Hematopoietic multipotent progenitor cell treated with erythropoietin and hydrocortisone succinate and interleukin-3 and kit ligand, for 6 days (in vitro differentiated cells): ENCODE measurements at regions not wholly inside any gene's neighbourhood (a gene's known extent, or its start where the extent isn't known, plus 50 kb on each side); places are given as distances from the start of the nearest gene placed in this dataset.
"Not testable (repeated sequence)": the region's sequence is repeated elsewhere in the genome, so short reads cannot be mapped to it uniquely, and the experiment has no call there.

Experiments
- DNase-seq: peaks from one replicate; pipeline ENCODE4 v3.0.0-alpha.2; 2015

- no peak for DNase-seq
Observed at GRCh38 chr1:78715181-78715661, 65.6 kb downstream of the IFI44 start.

- DNase-seq = no peak
Observed at GRCh38 chr1:78716186-78716585, 66.6 kb downstream of the IFI44 start.

- no peak for DNase-seq
Observed at GRCh38 chr1:78718566-78718965, 68.9 kb downstream of the IFI44 start.

GRCh38 chr1:78721136-78721535 is 71.5 kb downstream of the IFI44 start:
- no peak for DNase-seq

GRCh38 chr1:78722105-78722504 is 72.5 kb downstream of the IFI44 start:
- no peak for DNase-seq

- no peak for DNase-seq
Observed at GRCh38 chr1:78722521-78722920, 72.9 kb downstream of the IFI44 start.

GRCh38 chr1:78722947-78723346 is 73.3 kb downstream of the IFI44 start:
- no peak for DNase-seq

- no peak for DNase-seq
Observed at GRCh38 chr1:78726686-78727085, 77.1 kb downstream of the IFI44 start.

- no peak for DNase-seq
Observed at GRCh38 chr1:78728359-78728758, 78.7 kb downstream of the IFI44 start.

- no peak for DNase-seq
Observed at GRCh38 chr1:78730054-78730453, 80.4 kb downstream of the IFI44 start.

- no peak for DNase-seq
Observed at GRCh38 chr1:78731674-78732073, 82.0 kb downstream of the IFI44 start.

GRCh38 chr1:78737241-78737640 is 87.6 kb downstream of the IFI44 start:
- no peak for DNase-seq

GRCh38 chr1:78743626-78744025 is 94.0 kb downstream of the IFI44 start:
- no peak for DNase-seq

GRCh38 chr1:78745111-78745510 is 95.5 kb downstream of the IFI44 start:
- DNase-seq = no peak

- not testable (repeated sequence) for DNase-seq
Observed at GRCh38 chr1:78753679-78754078, 104.0 kb downstream of the IFI44 start.

GRCh38 chr1:78755986-78756385 is 106.4 kb downstream of the IFI44 start:
- no peak for DNase-seq

- DNase-seq = no peak
Observed at GRCh38 chr1:78758506-78758905, 108.9 kb downstream of the IFI44 start.

- DNase-seq = no peak
Observed at GRCh38 chr1:78759881-78760280, 110.2 kb downstream of the IFI44 start.

GRCh38 chr1:78760858-78761257 is 111.2 kb downstream of the IFI44 start:
- no peak for DNase-seq

- DNase-seq = no peak
Observed at GRCh38 chr1:78762113-78762512, 112.5 kb downstream of the IFI44 start.

- DNase-seq = no peak
Observed at GRCh38 chr1:78765489-78765888, 115.9 kb downstream of the IFI44 start.

- DNase-seq = no peak
Observed at GRCh38 chr1:78779831-78780230, 130.2 kb downstream of the IFI44 start.

- no peak for DNase-seq
Observed at GRCh38 chr1:78787544-78787943, 137.9 kb downstream of the IFI44 start.

- no peak for DNase-seq
Observed at GRCh38 chr1:78790174-78790573, 140.5 kb downstream of the IFI44 start.

- DNase-seq = no peak
Observed at GRCh38 chr1:78792756-78793155, 143.1 kb downstream of the IFI44 start.
